ENCODE measurements at regions not wholly inside any gene's neighbourhood (a gene's known extent, or its start where the extent isn't known, plus 50 kb on each side); places are given as distances from the start of the nearest gene placed in this dataset.

DNA sequence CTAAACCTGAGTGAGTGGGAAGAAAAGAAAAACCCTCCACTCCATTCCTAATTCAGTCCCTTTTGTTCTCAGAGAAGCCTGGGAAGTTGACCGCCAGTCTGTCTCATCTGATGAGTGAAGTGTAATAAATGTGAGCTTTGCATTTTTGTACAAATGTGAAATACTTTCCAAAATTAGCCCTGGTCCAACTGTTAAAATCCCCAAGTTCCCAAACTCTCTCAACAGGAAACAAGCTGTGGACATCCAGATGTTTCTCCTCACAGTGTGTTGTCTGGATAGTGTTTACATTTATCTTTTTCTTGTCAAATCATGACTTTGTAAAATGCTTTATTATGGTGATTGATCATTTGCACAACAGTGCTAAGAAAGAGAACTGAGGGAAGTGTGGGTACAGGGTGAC is 145.1 kb downstream of the TM2D1 start (continued):
- TF ChIP-seq, protein P1, sequence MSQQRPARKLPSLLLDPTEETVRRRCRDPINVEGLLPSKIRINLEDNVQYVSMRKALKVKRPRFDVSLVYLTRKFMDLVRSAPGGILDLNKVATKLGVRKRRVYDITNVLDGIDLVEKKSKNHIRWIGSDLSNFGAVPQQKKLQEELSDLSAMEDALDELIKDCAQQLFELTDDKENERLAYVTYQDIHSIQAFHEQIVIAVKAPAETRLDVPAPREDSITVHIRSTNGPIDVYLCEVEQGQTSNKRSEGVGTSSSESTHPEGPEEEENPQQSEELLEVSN (IDR thresholded peaks at IDR 0.05) = no peak
- TF ChIP-seq JUN (IDR thresholded peaks at IDR 0.05; ENCODE audit: low read depth, low read length) = no peak
